ENCODE measurements at regions not wholly inside any gene's neighbourhood (a gene's known extent, or its start where the extent isn't known, plus 50 kb on each side); places are given as distances from the start of the nearest gene placed in this dataset.

- DNase-seq, result no peak
- Mint-ChIP-seq H3K27me3 (peaks cover 0 to 26% of the 10 kb centered on the region in 2 donors), H3K4me3 (no peak overlapping the region), H3K4me1 (no peaks in the 10 kb centered on the region), H3K27ac (no peak overlapping the region), H3K9me3 (no peaks in the 10 kb centered on the region), H3K36me3 (no peaks in the 10 kb centered on the region)
- no peak for ATAC-seq (replicated peaks)
Observed at GRCh38 chrX:131951166-131951565, 71.9 kb upstream of the STK26 start.

GRCh38 chrX:131955099-131955777 is 67.9 kb upstream of the STK26 start:
- Mint-ChIP-seq H3K4me3 (no peak overlapping the region), H3K27me3 (peaks cover 0 to 30% of the 10 kb centered on the region in 2 donors), H3K27ac (no peak overlapping the region), H3K36me3 (no peaks in the 10 kb centered on the region), H3K4me1 (no peaks in the 10 kb centered on the region), H3K9me3 (no peaks in the 10 kb centered on the region)
- ATAC-seq (replicated peaks), result peak in 1 of 2 donors; percentile 55
- no peak for DNase-seq

DNA sequence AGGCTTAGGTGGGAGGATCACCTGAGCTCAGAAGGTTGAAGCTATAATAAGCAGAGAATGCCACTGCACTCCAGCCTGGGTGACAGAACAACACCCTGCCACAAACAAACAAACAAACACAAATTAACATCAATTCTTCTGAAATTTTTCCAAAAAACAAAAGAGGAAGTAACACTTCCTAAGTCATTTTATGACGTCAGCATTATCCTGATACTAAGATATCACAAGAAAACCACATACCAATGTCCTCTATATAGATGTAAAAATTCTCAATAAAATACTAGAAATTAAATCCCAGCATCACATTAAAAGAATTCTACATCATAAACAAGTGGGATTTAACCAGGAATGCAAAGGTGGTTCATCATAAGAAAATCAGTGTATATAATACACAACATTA is 64.4 kb upstream of the STK26 start:
- DNase-seq (no peak), ATAC-seq (replicated peaks) (no peak)
- no peaks in the 10 kb centered on the region for H3K36me3 Mint-ChIP-seq
- H3K4me3 Mint-ChIP-seq, result no peak overlapping the region
- peaks cover 0 to 37% of the 10 kb centered on the region in 2 donors for H3K27me3 Mint-ChIP-seq
- H3K9me3 Mint-ChIP-seq, result peaks cover 0 to 5% of the 10 kb centered on the region in 2 donors
- H3K27ac Mint-ChIP-seq, result no peak overlapping the region
- H3K4me1 Mint-ChIP-seq, result peaks cover 0 to 2% of the 10 kb centered on the region in 2 donors

- no peaks in the 10 kb centered on the region for H3K36me3 Mint-ChIP-seq
Observed at GRCh38 chrX:131970347-131970746, 52.8 kb upstream of the STK26 start.

More at GRCh38 chrX:131970347-131970746, 52.8 kb upstream of the STK26 start:
- no peak overlapping the region for H3K27ac Mint-ChIP-seq
- H3K4me3 Mint-ChIP-seq, result no peak overlapping the region
- peaks cover 0 to 2% of the 10 kb centered on the region in 2 donors for H3K4me1 Mint-ChIP-seq
- ATAC-seq (replicated peaks) (no peak), DNase-seq (no peak)
- H3K27me3 Mint-ChIP-seq, result peaks cover 0 to 4% of the 10 kb centered on the region in 2 donors
- H3K9me3 Mint-ChIP-seq, result no peaks in the 10 kb centered on the region
